WERI-Rb-1 (cell line): ENCODE measurements at regions not wholly inside any gene's neighbourhood (a gene's known extent, or its start where the extent isn't known, plus 50 kb on each side); places are given as distances from the start of the nearest gene placed in this dataset.
"Not testable (repeated sequence)": the region's sequence is repeated elsewhere in the genome, so short reads cannot be mapped to it uniquely, and the experiment has no call there.

Source experiments
- DNase-seq: peaks from one replicate; pipeline ENCODE4 v3.0.0-alpha.2; 2020
- H3K27ac ChIP-seq: fragments of 250-450 bp; sonication (Bioruptor Pico); 2 replicates; pipeline ENCODE4 v1.5.1; 2020; ENCODE audit warnings: mild to moderate bottlenecking, moderate library complexity
- H3K27me3 ChIP-seq: fragments of 250-450 bp; sonication (Bioruptor Pico); 2 replicates; pipeline ENCODE4 v1.5.1; 2021; ENCODE audit warnings: mild to moderate bottlenecking, low read depth, moderate library complexity; ENCODE audit not compliant: insufficient read depth, severe bottlenecking
- H3K36me3 ChIP-seq: fragments of 250-450 bp; sonication (Bioruptor Pico); 2 replicates; pipeline ENCODE4 v1.5.1; 2020; ENCODE audit warnings: mild to moderate bottlenecking, moderate library complexity
- H3K4me3 ChIP-seq: 2 replicates; pipeline ENCODE4 v1.5.1; 2011; ENCODE audit warnings: low read depth, mild to moderate bottlenecking, control low read depth, low read length
- H3K9me3 ChIP-seq: fragments of 250-450 bp; sonication (Bioruptor Pico); 2 replicates; pipeline ENCODE4 v1.5.1; 2021; ENCODE audit warnings: mild to moderate bottlenecking, moderate library complexity; ENCODE audit not compliant: severe bottlenecking
- CTCF ChIP-seq: IDR thresholded peaks from 2 replicates; pipeline ENCODE4 v1.5.1; 2011; ENCODE audit warnings: low read depth, mild to moderate bottlenecking, control low read depth, inconsistent platforms, low read length

GRCh38 chr11:13193613-13194012 lies 84.0 kb upstream of the BMAL1 start:
- H3K4me3 ChIP-seq, result no peak overlapping the region
- DNase-seq, result no peak
- TF ChIP-seq CTCF, result no peak
- H3K36me3 ChIP-seq, result no peaks in the 10 kb centered on the region
- H3K27ac ChIP-seq, result no peak overlapping the region
- peaks cover 6% of the 10 kb centered on the region for H3K27me3 ChIP-seq
- peaks cover 18% of the 10 kb centered on the region for H3K9me3 ChIP-seq

GRCh38 chr11:13197374-13197773 lies 80.2 kb upstream of the BMAL1 start:
- not testable (repeated sequence) for H3K36me3 ChIP-seq, H3K27ac ChIP-seq, H3K27me3 ChIP-seq, DNase-seq, H3K4me3 ChIP-seq
- peaks cover 20% of the 10 kb centered on the region for H3K9me3 ChIP-seq

GRCh38 chr11:13205486-13205885 lies 72.1 kb upstream of the BMAL1 start:
- H3K4me3 ChIP-seq, result no peak overlapping the region
- no peaks in the 10 kb centered on the region for H3K36me3 ChIP-seq
- H3K27me3 ChIP-seq, result peaks cover 26% of the 10 kb centered on the region
- peaks cover 2% of the 10 kb centered on the region for H3K9me3 ChIP-seq
- no peak for DNase-seq
- TF ChIP-seq CTCF, result no peak
- H3K27ac ChIP-seq, result no peak overlapping the region

GRCh38 chr11:13206086-13206640 lies 71.4 kb upstream of the BMAL1 start:
- peaks cover under 1% of the 10 kb centered on the region for H3K9me3 ChIP-seq
- H3K4me3 ChIP-seq, result no peak overlapping the region
- peaks cover 26% of the 10 kb centered on the region for H3K27me3 ChIP-seq
- H3K36me3 ChIP-seq, result no peaks in the 10 kb centered on the region
- no peak for TF ChIP-seq CTCF
- H3K27ac ChIP-seq, result no peak overlapping the region
- DNase-seq, result no peak

GRCh38 chr11:13207270-13207664 lies 70.3 kb upstream of the BMAL1 start:
- no peak for DNase-seq
- TF ChIP-seq CTCF, result 0 out of 2 replicates have a peak, but pooled peaks have one; percentile 5
- Histone ChIP-seq H3K9me3 (no peaks in the 10 kb centered on the region), H3K36me3 (no peaks in the 10 kb centered on the region), H3K4me3 (no peak overlapping the region), H3K27ac (no peak overlapping the region), H3K27me3 (peaks cover 32% of the 10 kb centered on the region)

GRCh38 chr11:13207665-13208594 lies 69.7 kb upstream of the BMAL1 start:
- no peak overlapping the region for H3K4me3 ChIP-seq
- TF ChIP-seq CTCF, result no peak
- no peak overlapping the region for H3K27ac ChIP-seq

More at GRCh38 chr11:13207665-13208594, 69.7 kb upstream of the BMAL1 start:
- no peak for DNase-seq
- peaks cover 36% of the 10 kb centered on the region for H3K27me3 ChIP-seq
- H3K9me3 ChIP-seq, result no peaks in the 10 kb centered on the region
- H3K36me3 ChIP-seq, result no peaks in the 10 kb centered on the region
